ENCODE measurements at regions not wholly inside any gene's neighbourhood (a gene's known extent, or its start where the extent isn't known, plus 50 kb on each side); places are given as distances from the start of the nearest gene placed in this dataset.

- POLR2A ChIA-PET, result no interaction called here
- WGBS (ENCODE audit: missing lambda C conversion rate), result 14% methylated on average over 1 of the region's 1 CpG
- DNase-seq (ENCODE audit: low read depth in 1 of 2, low spot score in 1 of 2) (peak; percentile 1 to 8), ATAC-seq (peak in 1 of 2 experiments; percentile 58; a peak in 2 of 6 replicates), FAIRE-seq (peak; percentile 81)
- Histone ChIP-seq H3K4me2 (no peak overlapping the region), H3K9me3 (no peaks in the 10 kb centered on the region), H3K4me3 (no peak overlapping the region), H3K4me1 (no peaks in the 10 kb centered on the region), H3K27ac (no peak overlapping the region)
- TF ChIP-seq SMC3 (IDR thresholded peaks at IDR 0.05), result no peak
- TF ChIP-seq HES2 (IDR thresholded peaks at IDR 0.05), result no peak
- no peak for TF ChIP-seq EHF (CRISPR knock-in tag; IDR thresholded peaks at IDR 0.05)
- no peak for TF ChIP-seq SREBF2 (IDR thresholded peaks at IDR 0.05)
- TF ChIP-seq GATA3 (IDR thresholded peaks at IDR 0.05; ENCODE audit: borderline replicate concordance), result no peak
- TF ChIP-seq MAZ (IDR thresholded peaks at IDR 0.05; ENCODE audit: borderline replicate concordance, low read depth, low read length), result no peak
- TF ChIP-seq ELK1 (IDR thresholded peaks at IDR 0.05; ENCODE audit: low read depth, low read length), result no peak
- TF ChIP-seq POLR2A (IDR thresholded peaks at IDR 0.05; ENCODE audit: low read length), result no peak
- TF ChIP-seq ESRRA (IDR thresholded peaks at IDR 0.05; ENCODE audit: borderline replicate concordance, low read length), result no peak
- TF ChIP-seq EHMT2 (IDR thresholded peaks at IDR 0.05; ENCODE audit: low read depth), result no peak
- no peak for TF ChIP-seq CHD4 (IDR thresholded peaks at IDR 0.05; ENCODE audit: borderline replicate concordance)
- TF ChIP-seq E2F6 (IDR thresholded peaks at IDR 0.05; ENCODE audit: borderline replicate concordance, low read depth), result no peak
- no peak for TF ChIP-seq CBX2 (IDR thresholded peaks at IDR 0.05; ENCODE audit: borderline replicate concordance, low read depth)
- TF ChIP-seq HDAC2 (IDR thresholded peaks at IDR 0.05), result no peak
- no peak for TF ChIP-seq PBX3 (IDR thresholded peaks at IDR 0.05)
- no peak for TF ChIP-seq ZSCAN20 (CRISPR knock-in tag; IDR thresholded peaks at IDR 0.05)
- no peak for TF ChIP-seq CHD2 (IDR thresholded peaks at IDR 0.05; ENCODE audit: low read length, partially characterized antibody)
- no peak for TF ChIP-seq HOXB5 (CRISPR knock-in tag; IDR thresholded peaks at IDR 0.05)
- CTCF ChIA-PET, result interaction anchor here (0.7 to 1.2 kb wide), 4 partner anchors 9 to 79 kb away, joined by 3 read pairs; no protein-coding TSS in a partner anchor
Observed at GRCh38 chrX:134144231-134144630, 92.8 kb upstream of the CCDC160 start.

- H3K4me3 ChIP-seq, result no peak overlapping the region
- ATAC-seq (no peak), DNase-seq (ENCODE audit: low read depth in 1 of 2, low spot score in 1 of 2) (no peak), FAIRE-seq (no peak)
- 55% methylated on average over 6 of the region's 6 CpGs for WGBS (ENCODE audit: missing lambda C conversion rate)
- POLR2A ChIA-PET, result no interaction called here
- no peak overlapping the region for H3K27ac ChIP-seq
- CTCF ChIA-PET, result no interaction called here
- H3K4me1 ChIP-seq, result no peaks in the 10 kb centered on the region
- H3K4me2 ChIP-seq, result no peak overlapping the region
- H3K9me3 ChIP-seq, result no peaks in the 10 kb centered on the region
- no peak for TF ChIP-seq SMC3 (IDR thresholded peaks at IDR 0.05)
- no peak for TF ChIP-seq FOSL2 (IDR thresholded peaks at IDR 0.05)
- TF ChIP-seq FOSL2 (CRISPR knock-in tag; IDR thresholded peaks at IDR 0.05), result no peak
- TF ChIP-seq TP53 (CRISPR knock-in tag; IDR thresholded peaks at IDR 0.05), result no peak
- no peak for TF ChIP-seq POLR2AphosphoS2 (conservative IDR thresholded peaks at IDR 0.05; ENCODE audit: low read length)
Observed at GRCh38 chrX:134146493-134146892, 90.5 kb upstream of the CCDC160 start.

- POLR2A ChIA-PET, result no interaction called here
- H3K27ac ChIP-seq, result no peak overlapping the region
- FAIRE-seq (no peak), ATAC-seq (no peak), DNase-seq (ENCODE audit: low read depth in 1 of 2, low spot score in 1 of 2) (no peak)
- WGBS (ENCODE audit: missing lambda C conversion rate), result 45% methylated on average over 8 of the region's 9 CpGs
- H3K4me1 ChIP-seq, result no peaks in the 10 kb centered on the region
- H3K9me3 ChIP-seq, result no peaks in the 10 kb centered on the region
- TF ChIP-seq HOXA7 (CRISPR knock-in tag; IDR thresholded peaks at IDR 0.05) (no peak), RARB (CRISPR knock-in tag; IDR thresholded peaks at IDR 0.05) (no peak), SMC3 (IDR thresholded peaks at IDR 0.05) (no peak)
- CTCF ChIA-PET, result no interaction called here
- H3K4me2 ChIP-seq, result 0 out of 3 replicates have a peak overlapping the region, but pooled peaks have one; percentile 26
- no peak overlapping the region for H3K4me3 ChIP-seq
Observed at GRCh38 chrX:134148172-134148692, 88.8 kb upstream of the CCDC160 start.

All from A549 (cell line).